ENCODE measurements at regions not wholly inside any gene's neighbourhood (a gene's known extent, or its start where the extent isn't known, plus 50 kb on each side); places are given as distances from the start of the nearest gene placed in this dataset.

GRCh38 chr4:176969011-176969410, 176.3 kb upstream of the VEGFC start:
- DNase-seq: no peak
- H3K4me1 ChIP-seq (ENCODE audit: low read length): no peaks in the 10 kb centered on the region
- H3K9me3 ChIP-seq (ENCODE audit: low read length): no peaks in the 10 kb centered on the region
- no peak overlapping the region for H3K9ac ChIP-seq (ENCODE audit: low read length)
- no peaks in the 10 kb centered on the region for H3K36me3 ChIP-seq (ENCODE audit: insufficient read depth, low read length)
- no peaks in the 10 kb centered on the region for H4K20me1 ChIP-seq (ENCODE audit: insufficient read depth, low read depth, low read length)
- H2AFZ ChIP-seq (ENCODE audit: low read length): no peak overlapping the region
- H3K4me2 ChIP-seq (ENCODE audit: low read depth, low read length, poor library complexity, severe bottlenecking): no peak overlapping the region
- H3K27me3 ChIP-seq (ENCODE audit: low read length): no peaks in the 10 kb centered on the region
- no peak overlapping the region for H3K27ac ChIP-seq (ENCODE audit: low read length)
- no peaks in the 10 kb centered on the region for H3K9me2 ChIP-seq (replicated peaks; ENCODE audit: insufficient read depth, low read length)
- no peaks in the 10 kb centered on the region for H3K79me2 ChIP-seq (ENCODE audit: low read length)
- H3K4me3 ChIP-seq (ENCODE audit: low read length): no peak overlapping the region

GRCh38 chr4:176970853-176971252, 178.1 kb upstream of the VEGFC start:
- H2AFZ ChIP-seq (ENCODE audit: low read length): no peak overlapping the region
- no peaks in the 10 kb centered on the region for H3K79me2 ChIP-seq (ENCODE audit: low read length)
- no peaks in the 10 kb centered on the region for H4K20me1 ChIP-seq (ENCODE audit: insufficient read depth, low read depth, low read length)
- H3K9ac ChIP-seq (ENCODE audit: low read length): no peak overlapping the region
- no peaks in the 10 kb centered on the region for H3K9me3 ChIP-seq (ENCODE audit: low read length)
- no peaks in the 10 kb centered on the region for H3K9me2 ChIP-seq (replicated peaks; ENCODE audit: insufficient read depth, low read length)
- H3K4me1 ChIP-seq (ENCODE audit: low read length): no peaks in the 10 kb centered on the region
- DNase-seq: no peak
- H3K4me2 ChIP-seq (ENCODE audit: low read depth, low read length, poor library complexity, severe bottlenecking): no peak overlapping the region
- H3K36me3 ChIP-seq (ENCODE audit: insufficient read depth, low read length): no peaks in the 10 kb centered on the region
- no peak overlapping the region for H3K27ac ChIP-seq (ENCODE audit: low read length)
- H3K27me3 ChIP-seq (ENCODE audit: low read length): no peaks in the 10 kb centered on the region
- no peak overlapping the region for H3K4me3 ChIP-seq (ENCODE audit: low read length)

GRCh38 chr4:176971576-176972115, 178.9 kb upstream of the VEGFC start:
- no peak overlapping the region for H3K27ac ChIP-seq (ENCODE audit: low read length)
- no peak overlapping the region for H3K9ac ChIP-seq (ENCODE audit: low read length)
- no peak overlapping the region for H3K4me2 ChIP-seq (ENCODE audit: low read depth, low read length, poor library complexity, severe bottlenecking)
- no peak for DNase-seq
- H3K36me3 ChIP-seq (ENCODE audit: insufficient read depth, low read length): no peaks in the 10 kb centered on the region
- no peaks in the 10 kb centered on the region for H3K4me1 ChIP-seq (ENCODE audit: low read length)
- H3K27me3 ChIP-seq (ENCODE audit: low read length): no peaks in the 10 kb centered on the region
- no peaks in the 10 kb centered on the region for H3K79me2 ChIP-seq (ENCODE audit: low read length)
- no peak overlapping the region for H2AFZ ChIP-seq (ENCODE audit: low read length)
- no peaks in the 10 kb centered on the region for H3K9me2 ChIP-seq (replicated peaks; ENCODE audit: insufficient read depth, low read length)
- H3K4me3 ChIP-seq (ENCODE audit: low read length): no peak overlapping the region
- H4K20me1 ChIP-seq (ENCODE audit: insufficient read depth, low read depth, low read length): no peaks in the 10 kb centered on the region
- no peaks in the 10 kb centered on the region for H3K9me3 ChIP-seq (ENCODE audit: low read length)

GRCh38 chr4:176979416-176979815, 186.7 kb upstream of the VEGFC start:
- Histone ChIP-seq H3K4me1 (ENCODE audit: low read length) (no peaks in the 10 kb centered on the region), H2AFZ (ENCODE audit: low read length) (no peak overlapping the region), H3K36me3 (ENCODE audit: insufficient read depth, low read length) (no peaks in the 10 kb centered on the region), H3K4me2 (ENCODE audit: low read depth, low read length, poor library complexity, severe bottlenecking) (no peak overlapping the region), H3K4me3 (ENCODE audit: low read length) (no peak overlapping the region), H3K9ac (ENCODE audit: low read length) (no peak overlapping the region), H3K9me3 (ENCODE audit: low read length) (no peaks in the 10 kb centered on the region), H3K27me3 (ENCODE audit: low read length) (no peaks in the 10 kb centered on the region), H3K79me2 (ENCODE audit: low read length) (no peaks in the 10 kb centered on the region), H3K9me2 (replicated peaks; ENCODE audit: insufficient read depth, low read length) (no peaks in the 10 kb centered on the region), H3K27ac (ENCODE audit: low read length) (no peak overlapping the region), H4K20me1 (ENCODE audit: insufficient read depth, low read depth, low read length) (no peaks in the 10 kb centered on the region)
- no peak for DNase-seq

GRCh38 chr4:176981074-176981473, 188.4 kb upstream of the VEGFC start:
- H3K4me2 ChIP-seq (ENCODE audit: low read depth, low read length, poor library complexity, severe bottlenecking): no peak overlapping the region
- no peaks in the 10 kb centered on the region for H3K9me2 ChIP-seq (replicated peaks; ENCODE audit: insufficient read depth, low read length)
- no peaks in the 10 kb centered on the region for H3K36me3 ChIP-seq (ENCODE audit: insufficient read depth, low read length)
- no peaks in the 10 kb centered on the region for H3K27me3 ChIP-seq (ENCODE audit: low read length)
- H3K27ac ChIP-seq (ENCODE audit: low read length): no peak overlapping the region
- H3K79me2 ChIP-seq (ENCODE audit: low read length): no peaks in the 10 kb centered on the region
- H3K4me3 ChIP-seq (ENCODE audit: low read length): no peak overlapping the region
- H2AFZ ChIP-seq (ENCODE audit: low read length): no peak overlapping the region
- H3K9me3 ChIP-seq (ENCODE audit: low read length): no peaks in the 10 kb centered on the region
- H3K9ac ChIP-seq (ENCODE audit: low read length): no peak overlapping the region
- no peaks in the 10 kb centered on the region for H3K4me1 ChIP-seq (ENCODE audit: low read length)
- no peaks in the 10 kb centered on the region for H4K20me1 ChIP-seq (ENCODE audit: insufficient read depth, low read depth, low read length)
- DNase-seq: no peak

GRCh38 chr4:176981551-176981950, 188.8 kb upstream of the VEGFC start:
- DNase-seq: no peak
- H3K79me2 ChIP-seq (ENCODE audit: low read length): no peaks in the 10 kb centered on the region
- no peaks in the 10 kb centered on the region for H3K4me1 ChIP-seq (ENCODE audit: low read length)
- H3K4me2 ChIP-seq (ENCODE audit: low read depth, low read length, poor library complexity, severe bottlenecking): no peak overlapping the region
- H3K9me3 ChIP-seq (ENCODE audit: low read length): no peaks in the 10 kb centered on the region
- H4K20me1 ChIP-seq (ENCODE audit: insufficient read depth, low read depth, low read length): no peaks in the 10 kb centered on the region
- no peak overlapping the region for H2AFZ ChIP-seq (ENCODE audit: low read length)
- no peak overlapping the region for H3K27ac ChIP-seq (ENCODE audit: low read length)
- H3K36me3 ChIP-seq (ENCODE audit: insufficient read depth, low read length): no peaks in the 10 kb centered on the region
- no peak overlapping the region for H3K9ac ChIP-seq (ENCODE audit: low read length)
- H3K27me3 ChIP-seq (ENCODE audit: low read length): no peaks in the 10 kb centered on the region
- no peak overlapping the region for H3K4me3 ChIP-seq (ENCODE audit: low read length)
- no peaks in the 10 kb centered on the region for H3K9me2 ChIP-seq (replicated peaks; ENCODE audit: insufficient read depth, low read length)

- Histone ChIP-seq H3K27me3 (ENCODE audit: low read length) (no peaks in the 10 kb centered on the region), H3K36me3 (ENCODE audit: insufficient read depth, low read length) (no peaks in the 10 kb centered on the region), H3K9me3 (ENCODE audit: low read length) (no peaks in the 10 kb centered on the region), H3K27ac (ENCODE audit: low read length) (no peak overlapping the region), H3K4me3 (ENCODE audit: low read length) (no peak overlapping the region), H3K79me2 (ENCODE audit: low read length) (no peaks in the 10 kb centered on the region), H3K9me2 (replicated peaks; ENCODE audit: insufficient read depth, low read length) (no peaks in the 10 kb centered on the region), H4K20me1 (ENCODE audit: insufficient read depth, low read depth, low read length) (no peaks in the 10 kb centered on the region), H3K4me2 (ENCODE audit: low read depth, low read length, poor library complexity, severe bottlenecking) (no peak overlapping the region), H3K4me1 (ENCODE audit: low read length) (no peaks in the 10 kb centered on the region), H2AFZ (ENCODE audit: low read length) (no peak overlapping the region), H3K9ac (ENCODE audit: low read length) (no peak overlapping the region)
- no peak for DNase-seq
Observed at GRCh38 chr4:176988226-176988625, 195.5 kb upstream of the VEGFC start.

- Histone ChIP-seq H3K9me2 (replicated peaks; ENCODE audit: insufficient read depth, low read length) (no peaks in the 10 kb centered on the region), H2AFZ (ENCODE audit: low read length) (no peak overlapping the region), H3K27me3 (ENCODE audit: low read length) (no peaks in the 10 kb centered on the region), H3K9ac (ENCODE audit: low read length) (no peak overlapping the region), H3K4me1 (ENCODE audit: low read length) (no peaks in the 10 kb centered on the region), H3K9me3 (ENCODE audit: low read length) (no peaks in the 10 kb centered on the region), H3K79me2 (ENCODE audit: low read length) (no peaks in the 10 kb centered on the region), H3K27ac (ENCODE audit: low read length) (no peak overlapping the region), H4K20me1 (ENCODE audit: insufficient read depth, low read depth, low read length) (no peaks in the 10 kb centered on the region), H3K4me2 (ENCODE audit: low read depth, low read length, poor library complexity, severe bottlenecking) (no peak overlapping the region), H3K4me3 (ENCODE audit: low read length) (no peak overlapping the region), H3K36me3 (ENCODE audit: insufficient read depth, low read length) (no peaks in the 10 kb centered on the region)
- no peak for DNase-seq
Observed at GRCh38 chr4:176989186-176989585, 196.5 kb upstream of the VEGFC start.

Data from Karpas-422 (cell line).